ENCODE measurements at regions not wholly inside any gene's neighbourhood (a gene's known extent, or its start where the extent isn't known, plus 50 kb on each side); places are given as distances from the start of the nearest gene placed in this dataset.

DNA sequence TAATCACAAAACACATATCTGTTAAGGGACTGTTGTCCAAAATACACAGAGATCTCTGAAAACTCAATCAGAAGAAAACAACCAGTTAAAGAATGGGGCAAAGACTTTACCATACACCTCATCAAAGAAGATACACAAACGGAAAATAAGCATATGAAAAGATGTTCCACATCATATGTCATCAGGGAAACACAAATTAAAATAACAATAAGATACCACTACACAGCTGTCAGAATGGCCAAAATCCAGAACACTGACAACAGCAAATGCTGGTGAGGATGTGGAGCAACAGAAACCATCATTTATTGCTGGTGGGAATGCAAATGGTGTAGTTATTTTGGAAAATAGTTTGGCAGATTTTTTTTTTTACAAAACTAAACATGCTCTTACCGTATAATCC lies 220.5 kb upstream of the FOXN3 start:
- FAIRE-seq, result no peak
- intact Hi-C loops (cut with micrococcal nuclease), result no loop called here
- POLR2A ChIA-PET, result no interaction called here
- TF ChIP-seq KAT7 (CRISPR knock-in tag; IDR thresholded peaks at IDR 0.05; ENCODE audit: borderline replicate concordance) (no peak), ZNF77 (CRISPR knock-in tag; IDR thresholded peaks at IDR 0.05) (no peak), MYC (IDR thresholded peaks at IDR 0.05; ENCODE audit: low read depth, low read length) (no peak), MYC (CRISPR knock-in tag; IDR thresholded peaks at IDR 0.05; ENCODE audit: borderline replicate concordance, low read depth) (no peak), CCAR2 (IDR thresholded peaks at IDR 0.05; ENCODE audit: low read depth, low read length) (no peak), SIN3B (IDR thresholded peaks at IDR 0.05; ENCODE audit: low read depth) (no peak), HSF4 (CRISPR knock-in tag; IDR thresholded peaks at IDR 0.05; ENCODE audit: borderline replicate concordance) (no peak), BRD4 (IDR thresholded peaks at IDR 0.05) (no peak), MTF1 (CRISPR knock-in tag; IDR thresholded peaks at IDR 0.05; ENCODE audit: borderline replicate concordance) (no peak), ZNF668 (CRISPR knock-in tag; IDR thresholded peaks at IDR 0.05) (no peak), HMG20A (CRISPR knock-in tag; conservative IDR thresholded peaks at IDR 0.05) (no peak), PHF8 (IDR thresholded peaks at IDR 0.05; ENCODE audit: borderline replicate concordance, low read length) (no peak), BCL6 (CRISPR knock-in tag; IDR thresholded peaks at IDR 0.05) (no peak), NR2F6 (CRISPR knock-in tag; IDR thresholded peaks at IDR 0.05) (no peak)
- TF ChIP-seq, protein P1, sequence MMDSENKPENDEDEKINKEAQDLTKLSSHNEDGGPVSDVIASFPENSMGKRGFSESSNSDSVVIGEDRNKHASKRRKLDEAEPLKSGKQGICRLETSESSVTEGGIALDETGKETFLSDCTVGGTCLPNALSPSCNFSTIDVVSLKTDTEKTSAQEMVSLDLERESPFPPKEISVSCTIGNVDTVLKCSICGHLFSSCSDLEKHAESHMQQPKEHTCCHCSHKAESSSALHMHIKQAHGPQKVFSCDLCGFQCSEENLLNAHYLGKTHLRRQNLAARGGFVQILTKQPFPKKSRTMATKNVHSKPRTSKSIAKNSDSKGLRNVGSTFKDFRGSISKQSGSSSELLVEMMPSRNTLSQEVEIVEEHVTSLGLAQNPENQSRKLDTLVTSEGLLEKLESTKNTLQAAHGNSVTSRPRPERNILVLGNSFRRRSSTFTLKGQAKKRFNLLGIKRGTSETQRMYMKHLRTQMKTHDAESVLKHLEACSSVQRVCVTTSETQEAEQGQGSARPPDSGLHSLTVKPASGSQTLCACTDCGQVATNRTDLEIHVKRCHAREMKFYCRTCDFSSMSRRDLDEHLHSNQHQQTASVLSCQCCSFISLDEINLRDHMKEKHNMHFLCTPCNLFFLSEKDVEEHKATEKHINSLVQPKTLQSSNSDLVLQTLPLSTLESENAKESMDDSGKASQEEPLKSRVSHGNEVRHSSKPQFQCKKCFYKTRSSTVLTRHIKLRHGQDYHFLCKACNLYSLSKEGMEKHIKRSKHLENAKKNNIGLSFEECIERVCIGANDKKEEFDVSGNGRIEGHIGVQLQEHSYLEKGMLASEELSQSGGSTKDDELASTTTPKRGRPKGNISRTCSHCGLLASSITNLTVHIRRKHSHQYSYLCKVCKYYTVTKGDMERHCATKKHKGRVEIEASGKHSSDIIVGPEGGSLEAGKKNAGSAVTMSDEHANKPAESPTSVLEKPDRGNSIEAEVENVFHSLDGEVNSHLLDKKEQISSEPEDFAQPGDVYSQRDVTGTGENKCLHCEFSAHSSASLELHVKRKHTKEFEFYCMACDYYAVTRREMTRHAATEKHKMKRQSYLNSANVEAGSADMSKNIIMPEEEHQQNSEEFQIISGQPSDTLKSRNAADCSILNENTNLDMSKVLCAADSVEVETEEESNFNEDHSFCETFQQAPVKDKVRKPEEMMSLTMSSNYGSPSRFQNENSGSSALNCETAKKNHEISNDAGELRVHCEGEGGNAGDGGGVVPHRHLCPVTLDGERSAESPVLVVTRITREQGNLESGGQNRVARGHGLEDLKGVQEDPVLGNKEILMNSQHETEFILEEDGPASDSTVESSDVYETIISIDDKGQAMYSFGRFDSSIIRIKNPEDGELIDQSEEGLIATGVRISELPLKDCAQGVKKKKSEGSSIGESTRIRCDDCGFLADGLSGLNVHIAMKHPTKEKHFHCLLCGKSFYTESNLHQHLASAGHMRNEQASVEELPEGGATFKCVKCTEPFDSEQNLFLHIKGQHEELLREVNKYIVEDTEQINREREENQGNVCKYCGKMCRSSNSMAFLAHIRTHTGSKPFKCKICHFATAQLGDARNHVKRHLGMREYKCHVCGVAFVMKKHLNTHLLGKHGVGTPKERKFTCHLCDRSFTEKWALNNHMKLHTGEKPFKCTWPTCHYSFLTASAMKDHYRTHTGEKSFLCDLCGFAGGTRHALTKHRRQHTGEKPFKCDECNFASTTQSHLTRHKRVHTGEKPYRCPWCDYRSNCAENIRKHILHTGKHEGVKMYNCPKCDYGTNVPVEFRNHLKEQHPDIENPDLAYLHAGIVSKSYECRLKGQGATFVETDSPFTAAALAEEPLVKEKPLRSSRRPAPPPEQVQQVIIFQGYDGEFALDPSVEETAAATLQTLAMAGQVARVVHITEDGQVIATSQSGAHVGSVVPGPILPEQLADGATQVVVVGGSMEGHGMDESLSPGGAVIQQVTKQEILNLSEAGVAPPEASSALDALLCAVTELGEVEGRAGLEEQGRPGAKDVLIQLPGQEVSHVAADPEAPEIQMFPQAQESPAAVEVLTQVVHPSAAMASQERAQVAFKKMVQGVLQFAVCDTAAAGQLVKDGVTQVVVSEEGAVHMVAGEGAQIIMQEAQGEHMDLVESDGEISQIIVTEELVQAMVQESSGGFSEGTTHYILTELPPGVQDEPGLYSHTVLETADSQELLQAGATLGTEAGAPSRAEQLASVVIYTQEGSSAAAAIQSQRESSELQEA (IDR thresholded peaks at IDR 0.05; ENCODE audit: low read depth), result no peak

More for the DNA sequence above, 220.5 kb upstream of the FOXN3 start:
- no peak overlapping the region for H3K4me2 ChIP-seq (ENCODE audit: insufficient read depth, low read length)
- H3K9me3 ChIP-seq (replicated peaks; ENCODE audit: control insufficient read depth, insufficient read depth, low read depth, low read length), result no peaks in the 10 kb centered on the region
- no peaks in the 10 kb centered on the region for H4K20me1 ChIP-seq (replicated peaks; ENCODE audit: control insufficient read depth, insufficient read depth, low read length)
- H2AFZ ChIP-seq (ENCODE audit: low read depth, low read length), result no peak overlapping the region
- H3K9ac ChIP-seq (ENCODE audit: insufficient read depth in 1 of 2, low read depth in 2 of 2, low read length in 2 of 2), result no peak overlapping the region
- 0% methylated on average over 2 of the region's 2 CpGs for WGBS (ENCODE audit: insufficient coverage, low coverage, missing lambda C conversion rate)
- H3K27me3 ChIP-seq (ENCODE audit: control insufficient read depth in 2 of 2, insufficient read depth in 2 of 2, low read length in 2 of 2), result no peaks in the 10 kb centered on the region
- no peaks in the 10 kb centered on the region for H3K4me1 ChIP-seq (replicated peaks in 1 of 2; ENCODE audit: control insufficient read depth in 2 of 2, insufficient read depth in 2 of 2, low read length in 2 of 2)
- CTCF ChIA-PET (ENCODE audit: low intra/inter-chr PET ratio), result no interaction called here
- ATAC-seq (no peak), DNase-seq (ENCODE audit: extremely low read depth in 1 of 4, low spot score in 3 of 4) (no peak)
- H3K79me2 ChIP-seq (ENCODE audit: control insufficient read depth, insufficient read depth, low read length), result no peaks in the 10 kb centered on the region
- no TSS peak for BruUV-seq (replicated peaks)
- in situ Hi-C loops (cut with MboI), result no loop called here
- no peak overlapping the region for H3K4me3 ChIP-seq
- H3K36me3 ChIP-seq (ENCODE audit: control insufficient read depth, insufficient read depth, low read length), result no peaks in the 10 kb centered on the region
- no peak overlapping the region for H3K27ac ChIP-seq (ENCODE audit: extremely low read depth, low read depth, low read length)
- no peaks in the 10 kb centered on the region for H3K9me1 ChIP-seq (ENCODE audit: control insufficient read depth, insufficient read depth, low read length)
